SK-N-SH (cell line): ENCODE measurements at regions not wholly inside any gene's neighbourhood (a gene's known extent, or its start where the extent isn't known, plus 50 kb on each side); places are given as distances from the start of the nearest gene placed in this dataset.

Experiments
- CTCF ChIP-seq: fragments of 200-600 bp; sonication (generic); IDR thresholded peaks from 2 replicates; pipeline ENCODE4 v1.6.1; 2017; ENCODE audit warnings: antibody characterized with exemption, mild to moderate bottlenecking, moderate library complexity
- FOXJ3 ChIP-seq: sonication (generic); formaldehyde crosslinking; IDR thresholded peaks from 2 replicates; pipeline ENCODE4 v1.5.1; 2020; ENCODE audit warnings: mild to moderate bottlenecking, missing genetic modification reagents
- GABPA ChIP-seq: IDR thresholded peaks from 2 replicates; pipeline ENCODE4 v1.4.0; 2012; ENCODE audit warnings: low read depth, mild to moderate bottlenecking
- MAX ChIP-seq: IDR thresholded peaks from 2 replicates; pipeline ENCODE4 v1.4.0; 2012; ENCODE audit warnings: low read depth
- POLR2AphosphoS5 ChIP-seq: IDR thresholded peaks from 2 replicates; pipeline ENCODE4 v1.6.1; 2012; ENCODE audit warnings: low read depth, low read length
- REST ChIP-seq: IDR thresholded peaks from 2 replicates; pipeline ENCODE4 v1.6.1; 2012; ENCODE audit warnings: mild to moderate bottlenecking, low read depth, low read length, moderate library complexity
- SMC3 ChIP-seq: IDR thresholded peaks from 2 replicates; pipeline ENCODE4 v1.6.1; 2012; ENCODE audit warnings: low read depth, low read length, improper control_type of control experiment

GRCh38 chr10:6343305-6344010 lies 140.7 kb downstream of the PFKFB3 start:
- TF ChIP-seq GABPA: no peak
- TF ChIP-seq MAX: no peak
- TF ChIP-seq SMC3: no peak
- no peak for TF ChIP-seq CTCF
- no peak for TF ChIP-seq FOXJ3
- no peak for TF ChIP-seq REST
- TF ChIP-seq POLR2AphosphoS5: no peak
